LNCAP (cell line): ENCODE measurements at regions not wholly inside any gene's neighbourhood (a gene's known extent, or its start where the extent isn't known, plus 50 kb on each side); places are given as distances from the start of the nearest gene placed in this dataset.

Experiments used
- TF ChIP-seq, protein P1 (sequence below): fragments of 450-650 bp; IDR thresholded peaks from 2 replicates; pipeline ENCODE4 v1.5.1; 2017; ENCODE audit warnings: mild to moderate bottlenecking

DNA sequence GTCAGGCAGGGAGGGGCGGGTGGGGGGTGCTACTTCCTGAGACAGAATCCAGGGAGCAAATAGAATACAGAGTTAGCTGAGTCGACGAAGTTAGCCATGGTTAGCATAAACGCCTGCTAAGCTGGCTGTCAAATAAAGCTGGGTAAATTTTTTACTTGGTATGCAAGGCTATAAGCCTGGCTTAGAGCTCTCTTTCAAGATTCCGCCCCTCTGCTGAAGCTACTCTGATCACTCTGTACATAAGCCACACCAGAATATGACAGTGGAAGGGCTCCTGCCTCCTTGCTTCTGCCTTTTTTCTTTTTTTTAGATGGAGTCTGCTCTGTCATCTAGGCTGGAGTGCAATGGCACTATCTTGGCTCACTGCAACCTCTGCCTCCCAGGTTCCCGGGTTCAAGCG is 58.3 kb downstream of the CYRIA start:
- TF ChIP-seq, protein P1, sequence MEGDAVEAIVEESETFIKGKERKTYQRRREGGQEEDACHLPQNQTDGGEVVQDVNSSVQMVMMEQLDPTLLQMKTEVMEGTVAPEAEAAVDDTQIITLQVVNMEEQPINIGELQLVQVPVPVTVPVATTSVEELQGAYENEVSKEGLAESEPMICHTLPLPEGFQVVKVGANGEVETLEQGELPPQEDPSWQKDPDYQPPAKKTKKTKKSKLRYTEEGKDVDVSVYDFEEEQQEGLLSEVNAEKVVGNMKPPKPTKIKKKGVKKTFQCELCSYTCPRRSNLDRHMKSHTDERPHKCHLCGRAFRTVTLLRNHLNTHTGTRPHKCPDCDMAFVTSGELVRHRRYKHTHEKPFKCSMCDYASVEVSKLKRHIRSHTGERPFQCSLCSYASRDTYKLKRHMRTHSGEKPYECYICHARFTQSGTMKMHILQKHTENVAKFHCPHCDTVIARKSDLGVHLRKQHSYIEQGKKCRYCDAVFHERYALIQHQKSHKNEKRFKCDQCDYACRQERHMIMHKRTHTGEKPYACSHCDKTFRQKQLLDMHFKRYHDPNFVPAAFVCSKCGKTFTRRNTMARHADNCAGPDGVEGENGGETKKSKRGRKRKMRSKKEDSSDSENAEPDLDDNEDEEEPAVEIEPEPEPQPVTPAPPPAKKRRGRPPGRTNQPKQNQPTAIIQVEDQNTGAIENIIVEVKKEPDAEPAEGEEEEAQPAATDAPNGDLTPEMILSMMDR: no peak

DNA sequence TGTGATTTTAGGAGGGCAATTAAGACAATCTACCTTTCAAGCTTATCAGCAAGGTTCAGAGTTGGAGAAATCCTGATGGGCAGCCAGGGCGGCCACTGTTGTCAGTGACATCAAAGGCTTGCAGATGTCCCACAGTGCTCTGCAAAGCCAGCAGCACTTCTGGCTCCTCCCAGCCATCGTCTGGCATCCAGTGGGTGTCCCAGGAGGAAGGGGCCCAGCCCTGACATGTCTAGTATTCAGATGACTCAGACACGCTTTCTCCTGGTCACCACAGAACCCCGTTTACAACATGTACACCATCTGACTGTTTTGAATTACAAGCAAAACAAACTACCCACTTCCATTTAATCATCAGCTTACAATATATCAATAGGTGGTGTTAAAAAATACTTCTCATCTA is 61.4 kb downstream of the CYRIA start:
- TF ChIP-seq, protein P1: no peak

GRCh38 chr2:16591370-16591933 is 74.2 kb downstream of the CYRIA start:
- TF ChIP-seq, protein P1: no peak

DNA sequence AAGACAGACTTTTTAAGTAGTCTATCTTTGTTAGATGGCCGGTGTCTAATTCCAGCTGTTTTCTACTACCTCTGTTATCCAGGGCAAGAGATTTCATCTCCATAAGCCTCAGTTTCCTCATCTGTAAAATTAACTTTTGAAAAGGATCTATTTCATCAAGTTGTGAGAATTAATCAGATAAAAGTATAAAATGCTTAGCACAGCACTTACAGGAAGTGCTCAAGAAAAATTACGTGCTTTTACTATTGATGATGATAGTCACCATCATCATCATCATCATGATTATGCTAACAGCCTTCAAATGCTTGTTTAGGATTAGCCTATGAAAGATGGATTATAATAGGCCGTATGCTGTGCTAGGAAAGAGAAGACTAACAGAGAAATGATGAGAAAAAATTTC is 76.2 kb downstream of the CYRIA start:
- TF ChIP-seq, protein P1: no peak

DNA sequence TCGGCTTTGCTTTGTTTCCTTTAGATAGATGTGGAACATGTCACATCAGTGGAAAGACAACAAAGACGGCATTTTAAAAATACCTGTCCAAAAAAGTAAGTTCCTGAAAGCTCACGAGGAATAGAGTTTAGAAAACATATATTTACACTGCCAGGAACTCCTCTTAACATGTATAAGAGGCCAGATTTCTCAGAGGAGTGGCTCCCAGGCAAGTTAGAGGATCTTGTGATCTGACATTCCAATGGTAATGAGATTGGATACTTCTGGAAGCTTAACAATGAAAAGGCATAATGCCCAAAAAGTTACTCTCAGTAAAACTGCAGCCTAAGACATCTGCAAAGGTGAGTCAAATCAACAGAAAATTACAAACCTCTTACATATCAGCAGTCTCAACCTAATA is 77.1 kb downstream of the CYRIA start:
- TF ChIP-seq, protein P1: no peak

DNA sequence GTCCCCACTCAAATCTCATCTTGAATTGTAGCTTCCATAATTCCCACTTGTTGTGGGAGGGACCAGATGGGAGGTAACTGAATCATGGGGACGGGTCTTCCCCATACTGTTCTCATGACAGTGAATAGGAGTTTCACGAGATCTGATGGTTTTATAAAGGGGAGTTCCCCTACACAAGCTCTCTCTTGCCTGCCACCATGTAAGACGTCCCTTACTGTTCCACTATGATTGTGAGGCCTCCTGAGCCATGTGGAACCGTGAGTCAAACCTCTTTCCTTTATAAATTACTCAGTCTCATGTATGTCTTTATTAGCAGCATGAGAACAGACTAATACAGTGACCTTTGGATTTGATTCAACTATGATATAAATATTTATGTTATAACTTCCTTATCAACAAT is 78.0 kb downstream of the CYRIA start:
- TF ChIP-seq, protein P1: no peak

GRCh38 chr2:16584824-16585540 is 80.7 kb downstream of the CYRIA start:
- TF ChIP-seq, protein P1: no peak
